Neural progenitor cell (in vitro differentiated cells): ENCODE measurements at regions not wholly inside any gene's neighbourhood (a gene's known extent, or its start where the extent isn't known, plus 50 kb on each side); places are given as distances from the start of the nearest gene placed in this dataset.

ENCODE experiments used
- CTCF ChIP-seq: fragments of 200-600 bp; sonication (generic); IDR thresholded peaks from 2 replicates; pipeline ENCODE4 v1.5.1; 2017; ENCODE audit warnings: antibody characterized with exemption, mild to moderate bottlenecking
- EZH2 ChIP-seq: fragments of 200-600 bp; sonication (generic); IDR thresholded peaks from 2 replicates; pipeline ENCODE4 v1.6.1; 2017; ENCODE audit warnings: antibody characterized with exemption, mild to moderate bottlenecking, moderate library complexity

GRCh38 chr13:34104853-34105252 lies 286.9 kb downstream of the RFC3 start:
- TF ChIP-seq CTCF (no peak), EZH2 (no peak)
